ENCODE measurements at regions not wholly inside any gene's neighbourhood (a gene's known extent, or its start where the extent isn't known, plus 50 kb on each side); places are given as distances from the start of the nearest gene placed in this dataset.

- TF ChIP-seq E2F1 (CRISPR knock-in tag; IDR thresholded peaks at IDR 0.05) (no peak), POLR2A (IDR thresholded peaks at IDR 0.05; ENCODE audit: insufficient read depth in 1 of 2, low read depth in 2 of 2, low read length in 2 of 2) (no peak), PHF8 (CRISPR knock-in tag; IDR thresholded peaks at IDR 0.05) (no peak), EZH2 (conservative IDR thresholded peaks at IDR 0.05; ENCODE audit: low read depth, low read length) (no peak), ZNF354B (CRISPR knock-in tag; IDR thresholded peaks at IDR 0.05) (no peak), BHLHE40 (IDR thresholded peaks at IDR 0.05; ENCODE audit: low read length) (no peak), SMAD1 (CRISPR knock-in tag; IDR thresholded peaks at IDR 0.05; ENCODE audit: borderline replicate concordance, low read depth) (no peak), SALL2 (CRISPR knock-in tag; IDR thresholded peaks at IDR 0.05) (no peak), CTCF (CRISPR knock-in tag; IDR thresholded peaks at IDR 0.05) (no peak), MYC (CRISPR knock-in tag; IDR thresholded peaks at IDR 0.05; ENCODE audit: borderline replicate concordance) (no peak), TFDP1 (CRISPR knock-in tag; IDR thresholded peaks at IDR 0.05; ENCODE audit: borderline replicate concordance) (peak; percentile 65; the same call in 1 of the 2 replicates), SKI (IDR thresholded peaks at IDR 0.05; ENCODE audit: partially characterized antibody) (no peak), SP1 (IDR thresholded peaks at IDR 0.05) (no peak), SP1 (CRISPR knock-in tag; IDR thresholded peaks at IDR 0.05) (no peak), HNF4A (CRISPR knock-in tag; IDR thresholded peaks at IDR 0.05) (no peak)
Observed at GRCh38 chr18:22084547-22084946, 84.8 kb upstream of the GATA6 start.
